ENCODE measurements at regions not wholly inside any gene's neighbourhood (a gene's known extent, or its start where the extent isn't known, plus 50 kb on each side); places are given as distances from the start of the nearest gene placed in this dataset.

- Histone ChIP-seq H3K9me3 (no peaks in the 10 kb centered on the region), H3K27me3 (no peaks in the 10 kb centered on the region), H3K36me3 (no peaks in the 10 kb centered on the region), H3K4me3 (no peak overlapping the region), H3K4me1 (no peaks in the 10 kb centered on the region), H3K27ac (no peak overlapping the region)
- ATAC-seq, result no peak
- no peak for TF ChIP-seq CTCF (IDR thresholded peaks at IDR 0.05)
- intact Hi-C loops (cut with DNase I), result no loop called here
- no peak for DNase-seq
Observed at GRCh38 chr9:85228111-85228855, 513.5 kb downstream of the AGTPBP1 start.

GRCh38 chr9:85225180-85225579 is 516.6 kb downstream of the AGTPBP1 start:
- no peak overlapping the region for H3K4me3 ChIP-seq
- H3K27ac ChIP-seq, result no peak overlapping the region
- no peaks in the 10 kb centered on the region for H3K4me1 ChIP-seq
- H3K9me3 ChIP-seq, result no peaks in the 10 kb centered on the region
- DNase-seq (no peak), ATAC-seq (no peak)
- no peaks in the 10 kb centered on the region for H3K36me3 ChIP-seq
- TF ChIP-seq CTCF (IDR thresholded peaks at IDR 0.05), result no peak
- H3K27me3 ChIP-seq, result no peaks in the 10 kb centered on the region
- intact Hi-C loops (cut with DNase I), result no loop called here

GRCh38 chr9:85224729-85225128 is 517.0 kb downstream of the AGTPBP1 start:
- no peak overlapping the region for H3K4me3 ChIP-seq
- H3K27me3 ChIP-seq, result no peaks in the 10 kb centered on the region
- DNase-seq (no peak), ATAC-seq (peak; percentile 57)
- intact Hi-C loops (cut with DNase I), result no loop called here
- no peaks in the 10 kb centered on the region for H3K9me3 ChIP-seq
- no peak overlapping the region for H3K27ac ChIP-seq
- no peaks in the 10 kb centered on the region for H3K4me1 ChIP-seq
- TF ChIP-seq CTCF (IDR thresholded peaks at IDR 0.05), result no peak
- no peaks in the 10 kb centered on the region for H3K36me3 ChIP-seq

- H3K4me3 ChIP-seq, result no peak overlapping the region
- H3K4me1 ChIP-seq, result no peaks in the 10 kb centered on the region
- no peaks in the 10 kb centered on the region for H3K36me3 ChIP-seq
- intact Hi-C loops (cut with DNase I), result no loop called here
- no peaks in the 10 kb centered on the region for H3K27me3 ChIP-seq
- no peaks in the 10 kb centered on the region for H3K9me3 ChIP-seq
- DNase-seq, result no peak
- H3K27ac ChIP-seq, result no peak overlapping the region
- no peak for TF ChIP-seq CTCF (IDR thresholded peaks at IDR 0.05)
- ATAC-seq, result no peak
Observed at GRCh38 chr9:85224301-85224700, 517.5 kb downstream of the AGTPBP1 start.

- TF ChIP-seq CTCF (IDR thresholded peaks at IDR 0.05), result no peak
- Histone ChIP-seq H3K4me1 (no peaks in the 10 kb centered on the region), H3K27ac (no peak overlapping the region), H3K9me3 (no peaks in the 10 kb centered on the region), H3K36me3 (no peaks in the 10 kb centered on the region), H3K4me3 (no peak overlapping the region), H3K27me3 (no peaks in the 10 kb centered on the region)
- DNase-seq, result no peak
- no peak for ATAC-seq
- intact Hi-C loops (cut with DNase I), result no loop called here
Observed at GRCh38 chr9:85223506-85224125, 518.1 kb downstream of the AGTPBP1 start.

Measured in left lung (tissue), 4 donors.